DMS53 treated with DMSO at 0.1 percent for 48 hours (cell line): ENCODE measurements at regions not wholly inside any gene's neighbourhood (a gene's known extent, or its start where the extent isn't known, plus 50 kb on each side); places are given as distances from the start of the nearest gene placed in this dataset.
A peak's percentile ranks its signal among the peaks of the same experiment; 100 is the strongest.

ENCODE experiments used
- DNase-seq: peaks from one replicate; lab custom pipeline; 2025; ENCODE audit not compliant: unreplicated experiment; lab: John Stamatoyannopoulos, UW

- DNase-seq, result no peak
Observed at GRCh38 chr19:29421196-29421545, 104.6 kb upstream of the VSTM2B start.

- DNase-seq, result no peak
Observed at GRCh38 chr19:29422047-29422446, 103.7 kb upstream of the VSTM2B start.

GRCh38 chr19:29422486-29423085 is 103.2 kb upstream of the VSTM2B start:
- DNase-seq, result no peak

GRCh38 chr19:29428071-29428470 is 97.7 kb upstream of the VSTM2B start:
- DNase-seq, result no peak

GRCh38 chr19:29429021-29429420 is 96.8 kb upstream of the VSTM2B start:
- no peak for DNase-seq

- no peak for DNase-seq
Observed at GRCh38 chr19:29429581-29429980, 96.2 kb upstream of the VSTM2B start.

GRCh38 chr19:29431332-29431731 is 94.5 kb upstream of the VSTM2B start:
- no peak for DNase-seq

GRCh38 chr19:29432677-29433076 is 93.1 kb upstream of the VSTM2B start:
- no peak for DNase-seq

- no peak for DNase-seq
Observed at GRCh38 chr19:29436591-29437103, 89.1 kb upstream of the VSTM2B start.

- no peak for DNase-seq
Observed at GRCh38 chr19:29439021-29439420, 86.8 kb upstream of the VSTM2B start.

- no peak for DNase-seq
Observed at GRCh38 chr19:29439688-29440550, 85.9 kb upstream of the VSTM2B start.

- no peak for DNase-seq
Observed at GRCh38 chr19:29442094-29442493, 83.7 kb upstream of the VSTM2B start.

GRCh38 chr19:29442910-29443309 is 82.9 kb upstream of the VSTM2B start:
- no peak for DNase-seq

- DNase-seq, result no peak
Observed at GRCh38 chr19:29445246-29445645, 80.5 kb upstream of the VSTM2B start.

- no peak for DNase-seq
Observed at GRCh38 chr19:29446361-29446760, 79.4 kb upstream of the VSTM2B start.

- no peak for DNase-seq
Observed at GRCh38 chr19:29448046-29448445, 77.7 kb upstream of the VSTM2B start.

- no peak for DNase-seq
Observed at GRCh38 chr19:29449371-29449770, 76.4 kb upstream of the VSTM2B start.

GRCh38 chr19:29450306-29450705 is 75.5 kb upstream of the VSTM2B start:
- no peak for DNase-seq

GRCh38 chr19:29450812-29451211 is 75.0 kb upstream of the VSTM2B start:
- DNase-seq, result no peak

- DNase-seq, result no peak
Observed at GRCh38 chr19:29454109-29454508, 71.7 kb upstream of the VSTM2B start.

- DNase-seq, result no peak
Observed at GRCh38 chr19:29457413-29457812, 68.4 kb upstream of the VSTM2B start.

GRCh38 chr19:29467824-29468401 is 57.9 kb upstream of the VSTM2B start:
- DNase-seq, result peak; percentile 7
